ENCODE measurements at regions not wholly inside any gene's neighbourhood (a gene's known extent, or its start where the extent isn't known, plus 50 kb on each side); places are given as distances from the start of the nearest gene placed in this dataset.

- H3K27me3 Mint-ChIP-seq (ENCODE audit: unreplicated experiment): no peaks in the 10 kb centered on the region
- H3K4me3 Mint-ChIP-seq (ENCODE audit: unreplicated experiment): no peak overlapping the region
- DNase-seq (ENCODE audit: extremely low spot score, unreplicated experiment): no peak
- TF ChIP-seq CTCF (IDR thresholded peaks at IDR 0.05): no peak
- peaks cover 39% of the 10 kb centered on the region for H3K4me1 Mint-ChIP-seq (ENCODE audit: unreplicated experiment)
- no peaks in the 10 kb centered on the region for H3K9me3 Mint-ChIP-seq (ENCODE audit: unreplicated experiment)
- H3K27ac Mint-ChIP-seq (ENCODE audit: unreplicated experiment): no peak overlapping the region
- H3K36me3 Mint-ChIP-seq (ENCODE audit: unreplicated experiment): no peaks in the 10 kb centered on the region
Measured at GRCh38 chr5:97842687-97843086, 659.6 kb upstream of the RIOK2 start.

GRCh38 chr5:97844797-97845196, 661.8 kb upstream of the RIOK2 start:
- Mint-ChIP-seq H3K4me3 (ENCODE audit: unreplicated experiment) (no peak overlapping the region), H3K36me3 (ENCODE audit: unreplicated experiment) (no peaks in the 10 kb centered on the region), H3K9me3 (ENCODE audit: unreplicated experiment) (no peaks in the 10 kb centered on the region), H3K4me1 (ENCODE audit: unreplicated experiment) (peaks cover 18% of the 10 kb centered on the region), H3K27ac (ENCODE audit: unreplicated experiment) (no peak overlapping the region), H3K27me3 (ENCODE audit: unreplicated experiment) (no peaks in the 10 kb centered on the region)
- DNase-seq (ENCODE audit: extremely low spot score, unreplicated experiment): no peak
- TF ChIP-seq CTCF (IDR thresholded peaks at IDR 0.05): no peak

GRCh38 chr5:97846643-97847042, 663.6 kb upstream of the RIOK2 start:
- no peak for DNase-seq (ENCODE audit: extremely low spot score, unreplicated experiment)
- H3K4me1 Mint-ChIP-seq (ENCODE audit: unreplicated experiment): peaks cover 7% of the 10 kb centered on the region
- no peak overlapping the region for H3K27ac Mint-ChIP-seq (ENCODE audit: unreplicated experiment)
- no peak overlapping the region for H3K4me3 Mint-ChIP-seq (ENCODE audit: unreplicated experiment)
- H3K9me3 Mint-ChIP-seq (ENCODE audit: unreplicated experiment): no peaks in the 10 kb centered on the region
- H3K27me3 Mint-ChIP-seq (ENCODE audit: unreplicated experiment): no peaks in the 10 kb centered on the region
- no peaks in the 10 kb centered on the region for H3K36me3 Mint-ChIP-seq (ENCODE audit: unreplicated experiment)
- no peak for TF ChIP-seq CTCF (IDR thresholded peaks at IDR 0.05)

GRCh38 chr5:97847920-97848631, 665.0 kb upstream of the RIOK2 start:
- no peak overlapping the region for H3K27ac Mint-ChIP-seq (ENCODE audit: unreplicated experiment)
- DNase-seq (ENCODE audit: extremely low spot score, unreplicated experiment): no peak
- TF ChIP-seq CTCF (IDR thresholded peaks at IDR 0.05): no peak
- peaks cover 7% of the 10 kb centered on the region for H3K4me1 Mint-ChIP-seq (ENCODE audit: unreplicated experiment)
- H3K9me3 Mint-ChIP-seq (ENCODE audit: unreplicated experiment): peaks cover 7% of the 10 kb centered on the region
- H3K36me3 Mint-ChIP-seq (ENCODE audit: unreplicated experiment): no peaks in the 10 kb centered on the region
- H3K27me3 Mint-ChIP-seq (ENCODE audit: unreplicated experiment): no peaks in the 10 kb centered on the region
- H3K4me3 Mint-ChIP-seq (ENCODE audit: unreplicated experiment): no peak overlapping the region

GRCh38 chr5:97851036-97851435, 668.0 kb upstream of the RIOK2 start:
- DNase-seq (ENCODE audit: extremely low spot score, unreplicated experiment): no peak
- no peak for TF ChIP-seq CTCF (IDR thresholded peaks at IDR 0.05)
- Mint-ChIP-seq H3K4me1 (ENCODE audit: unreplicated experiment) (peaks cover 3% of the 10 kb centered on the region), H3K9me3 (ENCODE audit: unreplicated experiment) (peaks cover 15% of the 10 kb centered on the region), H3K4me3 (ENCODE audit: unreplicated experiment) (no peak overlapping the region), H3K27me3 (ENCODE audit: unreplicated experiment) (no peaks in the 10 kb centered on the region), H3K36me3 (ENCODE audit: unreplicated experiment) (no peaks in the 10 kb centered on the region), H3K27ac (ENCODE audit: unreplicated experiment) (no peak overlapping the region)

Measured in osteocyte (in vitro differentiated cells).